ENCODE measurements at regions not wholly inside any gene's neighbourhood (a gene's known extent, or its start where the extent isn't known, plus 50 kb on each side); places are given as distances from the start of the nearest gene placed in this dataset.
"Not testable (repeated sequence)": the region's sequence is repeated elsewhere in the genome, so short reads cannot be mapped to it uniquely, and the experiment has no call there.

DNA sequence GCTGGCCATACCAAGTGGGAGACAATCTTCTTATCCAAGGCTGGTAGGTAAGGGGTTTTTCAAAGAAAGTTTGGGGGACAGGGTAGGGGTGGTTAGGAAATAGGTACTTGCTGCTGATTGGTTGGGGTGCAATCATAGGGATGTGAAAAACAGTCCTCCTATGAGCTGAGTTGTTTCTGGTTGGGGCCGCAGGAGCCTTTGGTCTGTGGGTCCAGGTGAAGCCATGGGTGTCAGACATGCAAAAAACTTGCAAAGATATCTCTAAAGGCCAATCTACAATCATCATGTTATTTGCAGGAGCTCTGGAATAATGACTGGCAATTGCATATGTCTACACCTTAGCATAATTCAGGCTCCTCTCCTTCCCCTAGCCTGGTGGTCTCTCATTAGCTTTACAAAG is 982.3 kb downstream of the DIPK2A start:
- Histone ChIP-seq H3K36me3 (no peaks in the 10 kb centered on the region), H3K27me3 (replicated peaks; ENCODE audit: insufficient read depth) (no peaks in the 10 kb centered on the region), H3K4me1 (ENCODE audit: control insufficient read depth in 1 of 2, low read depth in 2 of 2) (no peaks in the 10 kb centered on the region), H3K4me3 (no peak overlapping the region), H3K27ac (no peak overlapping the region), H3K9me3 (no peaks in the 10 kb centered on the region)
- no peak for DNase-seq (ENCODE audit: low spot score)
- ATAC-seq (ENCODE audit: insufficient number of reproducible peaks, low FRiP score, low read depth), result no peak
- TF ChIP-seq, protein P1, sequence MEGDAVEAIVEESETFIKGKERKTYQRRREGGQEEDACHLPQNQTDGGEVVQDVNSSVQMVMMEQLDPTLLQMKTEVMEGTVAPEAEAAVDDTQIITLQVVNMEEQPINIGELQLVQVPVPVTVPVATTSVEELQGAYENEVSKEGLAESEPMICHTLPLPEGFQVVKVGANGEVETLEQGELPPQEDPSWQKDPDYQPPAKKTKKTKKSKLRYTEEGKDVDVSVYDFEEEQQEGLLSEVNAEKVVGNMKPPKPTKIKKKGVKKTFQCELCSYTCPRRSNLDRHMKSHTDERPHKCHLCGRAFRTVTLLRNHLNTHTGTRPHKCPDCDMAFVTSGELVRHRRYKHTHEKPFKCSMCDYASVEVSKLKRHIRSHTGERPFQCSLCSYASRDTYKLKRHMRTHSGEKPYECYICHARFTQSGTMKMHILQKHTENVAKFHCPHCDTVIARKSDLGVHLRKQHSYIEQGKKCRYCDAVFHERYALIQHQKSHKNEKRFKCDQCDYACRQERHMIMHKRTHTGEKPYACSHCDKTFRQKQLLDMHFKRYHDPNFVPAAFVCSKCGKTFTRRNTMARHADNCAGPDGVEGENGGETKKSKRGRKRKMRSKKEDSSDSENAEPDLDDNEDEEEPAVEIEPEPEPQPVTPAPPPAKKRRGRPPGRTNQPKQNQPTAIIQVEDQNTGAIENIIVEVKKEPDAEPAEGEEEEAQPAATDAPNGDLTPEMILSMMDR (IDR thresholded peaks at IDR 0.05), result no peak

DNA sequence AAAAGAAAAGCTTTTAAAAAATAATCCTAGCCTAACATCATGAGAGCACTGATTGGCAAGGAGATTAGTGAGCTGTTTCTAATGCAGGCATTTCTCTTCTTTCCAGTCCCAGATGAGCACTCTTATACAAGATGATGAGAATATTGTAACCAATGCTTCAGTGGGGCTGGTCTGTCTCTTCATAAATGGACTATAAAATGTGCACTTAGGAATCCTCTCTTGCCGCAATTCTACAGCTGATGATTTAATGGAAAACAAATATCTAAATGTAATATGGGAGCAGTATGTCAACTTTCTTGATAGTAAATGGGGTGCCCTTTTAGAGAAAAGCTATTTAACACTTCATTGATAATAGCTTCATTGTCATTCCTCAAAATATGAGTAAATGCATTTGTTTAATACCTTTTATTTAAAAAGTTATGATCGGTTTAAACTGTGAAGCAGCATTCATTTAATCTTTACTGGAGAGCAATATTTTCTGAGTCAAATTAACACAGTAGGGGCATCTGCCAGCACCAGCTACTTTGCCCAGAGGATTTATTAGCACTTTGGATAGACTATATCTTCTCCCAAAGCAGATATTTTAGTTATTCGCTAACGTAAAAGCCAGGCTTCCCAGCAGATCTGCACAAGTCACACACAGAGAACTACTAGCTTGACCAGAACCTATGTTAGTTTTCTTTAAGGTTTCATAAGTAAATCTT is 985.9 kb downstream of the DIPK2A start:
- Histone ChIP-seq H3K4me1 (ENCODE audit: control insufficient read depth in 1 of 2, low read depth in 2 of 2) (no peaks in the 10 kb centered on the region), H3K4me3 (no peak overlapping the region), H3K27ac (no peak overlapping the region), H3K27me3 (replicated peaks; ENCODE audit: insufficient read depth) (no peaks in the 10 kb centered on the region), H3K9me3 (no peaks in the 10 kb centered on the region), H3K36me3 (no peaks in the 10 kb centered on the region)
- DNase-seq (ENCODE audit: low spot score), result no peak
- TF ChIP-seq, protein P1 (IDR thresholded peaks at IDR 0.05), result no peak
- no peak for ATAC-seq (ENCODE audit: insufficient number of reproducible peaks, low FRiP score, low read depth)

DNA sequence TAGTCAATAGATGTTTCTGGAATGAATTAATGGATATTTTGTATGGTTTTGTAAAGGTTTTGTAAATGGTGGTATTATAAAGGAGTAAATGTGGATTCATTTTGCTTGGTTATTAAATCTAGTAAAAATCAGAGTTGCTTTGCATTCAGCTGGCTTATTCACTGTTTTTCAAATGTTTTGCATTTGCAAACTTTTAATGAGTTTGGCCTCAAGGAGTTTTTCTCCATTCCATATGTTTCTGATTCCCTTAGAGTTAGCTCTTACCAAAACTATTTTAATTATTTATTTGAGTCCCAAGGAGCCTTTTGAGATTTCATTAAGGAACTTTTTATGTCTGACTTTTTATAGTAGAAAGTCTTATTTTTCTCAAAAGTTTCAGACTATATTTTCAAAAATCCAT is 992.2 kb downstream of the DIPK2A start:
- no peak for ATAC-seq (ENCODE audit: insufficient number of reproducible peaks, low FRiP score, low read depth)
- TF ChIP-seq, protein P1 (IDR thresholded peaks at IDR 0.05), result no peak

DNA sequence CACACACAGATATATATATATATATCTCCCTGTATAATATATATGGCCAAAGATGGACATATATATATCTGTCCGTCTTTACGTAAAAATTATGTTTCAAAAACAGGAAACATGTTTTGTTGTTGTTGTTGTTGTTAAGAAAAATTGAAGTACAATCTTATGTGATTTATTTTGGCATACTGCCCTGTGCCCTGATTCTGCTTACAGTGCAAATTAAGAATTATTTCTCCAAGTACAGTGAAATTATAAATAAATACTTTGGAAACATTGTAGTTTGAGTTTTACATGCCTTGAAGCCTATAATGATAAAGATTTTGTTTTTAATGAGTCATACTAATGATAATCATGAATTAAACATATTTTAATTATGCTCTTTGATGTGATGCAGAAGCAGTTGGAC is 994.9 kb downstream of the DIPK2A start:
- ATAC-seq (ENCODE audit: insufficient number of reproducible peaks, low FRiP score, low read depth) (no peak), DNase-seq (ENCODE audit: low spot score) (no peak)
- Histone ChIP-seq H3K27ac (no peak overlapping the region), H3K9me3 (no peaks in the 10 kb centered on the region), H3K4me3 (no peak overlapping the region), H3K4me1 (ENCODE audit: control insufficient read depth in 1 of 2, low read depth in 2 of 2) (no peaks in the 10 kb centered on the region), H3K36me3 (no peaks in the 10 kb centered on the region), H3K27me3 (replicated peaks; ENCODE audit: insufficient read depth) (no peaks in the 10 kb centered on the region)
- TF ChIP-seq, protein P1 (IDR thresholded peaks at IDR 0.05), result no peak

More for the DNA sequence above, 992.2 kb downstream of the DIPK2A start:
- no peaks in the 10 kb centered on the region for H3K4me1 ChIP-seq (ENCODE audit: control insufficient read depth in 1 of 2, low read depth in 2 of 2)
- no peaks in the 10 kb centered on the region for H3K27me3 ChIP-seq (replicated peaks; ENCODE audit: insufficient read depth)
- H3K9me3 ChIP-seq, result no peaks in the 10 kb centered on the region
- no peak overlapping the region for H3K27ac ChIP-seq
- no peak for DNase-seq (ENCODE audit: low spot score)
- no peak overlapping the region for H3K4me3 ChIP-seq
- H3K36me3 ChIP-seq, result no peaks in the 10 kb centered on the region

DNA sequence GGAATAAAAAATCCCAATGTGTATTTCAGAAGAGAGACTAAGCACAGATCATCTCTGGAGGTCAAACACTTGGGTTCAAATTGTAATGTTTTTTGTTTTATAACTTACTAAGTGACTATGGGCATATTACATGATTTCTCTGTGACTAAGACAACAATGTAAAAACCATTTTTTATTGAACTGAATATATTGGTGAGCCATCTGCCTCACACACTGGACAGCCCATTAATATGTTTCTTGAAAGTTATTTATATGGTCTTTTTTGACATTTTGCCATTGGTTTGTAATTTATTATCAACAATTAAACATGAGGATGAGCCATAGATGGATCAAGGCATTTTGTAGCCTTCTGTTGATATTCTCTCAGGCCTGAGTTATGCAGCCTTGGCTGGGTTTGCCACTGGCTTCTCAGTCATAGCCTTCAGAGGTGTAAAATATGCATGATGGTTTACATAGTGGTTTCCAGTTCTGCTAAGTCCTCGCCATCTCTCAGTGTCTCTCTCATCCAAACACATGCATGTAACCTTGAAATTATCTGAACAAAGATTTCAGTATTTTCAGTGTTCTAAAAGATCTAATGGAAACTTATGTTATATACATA is 997.2 kb downstream of the DIPK2A start:
- DNase-seq (ENCODE audit: low spot score) (no peak), ATAC-seq (ENCODE audit: insufficient number of reproducible peaks, low FRiP score, low read depth) (no peak)
- TF ChIP-seq, protein P1 (IDR thresholded peaks at IDR 0.05), result no peak
- H3K27ac ChIP-seq, result no peak overlapping the region
- no peak overlapping the region for H3K4me3 ChIP-seq
- no peaks in the 10 kb centered on the region for H3K4me1 ChIP-seq (ENCODE audit: control insufficient read depth in 1 of 2, low read depth in 2 of 2)
- H3K9me3 ChIP-seq, result no peaks in the 10 kb centered on the region
- no peaks in the 10 kb centered on the region for H3K27me3 ChIP-seq (replicated peaks; ENCODE audit: insufficient read depth)
- H3K36me3 ChIP-seq, result no peaks in the 10 kb centered on the region

DNA sequence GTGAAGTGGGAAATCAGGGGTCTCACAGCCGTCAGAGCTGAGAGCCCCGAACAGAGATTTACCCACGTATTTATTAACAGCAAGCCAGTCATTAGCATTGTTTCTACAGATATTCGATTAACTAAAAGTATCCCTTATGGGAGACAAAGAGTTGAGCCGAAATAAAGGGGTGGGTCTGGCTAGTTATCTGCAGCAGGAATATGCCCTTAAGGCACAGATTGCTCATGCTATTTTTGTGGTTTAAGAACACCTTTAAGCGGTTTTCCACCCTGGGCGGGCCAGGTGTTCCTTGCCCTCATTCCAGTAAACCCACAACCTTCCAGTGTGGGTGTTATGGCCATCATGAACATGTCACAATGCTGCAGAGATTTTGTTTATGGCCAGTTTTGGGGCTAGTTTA is 1012.9 kb downstream of the DIPK2A start:
- H3K9me3 ChIP-seq; H3K4me1 ChIP-seq (ENCODE audit: control insufficient read depth in 1 of 2, low read depth in 2 of 2); H3K27me3 ChIP-seq (replicated peaks; ENCODE audit: insufficient read depth); H3K36me3 ChIP-seq; H3K27ac ChIP-seq; ATAC-seq (ENCODE audit: insufficient number of reproducible peaks, low FRiP score, low read depth); H3K4me3 ChIP-seq; DNase-seq (ENCODE audit: low spot score): not testable (repeated sequence)
